LNCAP (cell line): ENCODE measurements at regions not wholly inside any gene's neighbourhood (a gene's known extent, or its start where the extent isn't known, plus 50 kb on each side); places are given as distances from the start of the nearest gene placed in this dataset.

Experiments used
- CTCF ChIP-seq: fragments of 450-650 bp; IDR thresholded peaks from 2 replicates; pipeline ENCODE4 v1.5.1; 2017; ENCODE audit warnings: mild to moderate bottlenecking

GRCh38 chr4:89403826-89404225, 96.2 kb upstream of the GPRIN3 start:
- TF ChIP-seq CTCF = no peak

GRCh38 chr4:89400287-89401035, 92.9 kb upstream of the GPRIN3 start:
- no peak for TF ChIP-seq CTCF

- no peak for TF ChIP-seq CTCF
Measured at GRCh38 chr4:89398644-89399043, 91.0 kb upstream of the GPRIN3 start.

- TF ChIP-seq CTCF = no peak
Measured at GRCh38 chr4:89398146-89398545, 90.5 kb upstream of the GPRIN3 start.

- no peak for TF ChIP-seq CTCF
Measured at GRCh38 chr4:89397441-89397840, 89.8 kb upstream of the GPRIN3 start.

- TF ChIP-seq CTCF = no peak
Measured at GRCh38 chr4:89382439-89382838, 74.8 kb upstream of the GPRIN3 start.

- TF ChIP-seq CTCF = no peak
Measured at GRCh38 chr4:89380980-89381379, 73.4 kb upstream of the GPRIN3 start.
